SK-N-SH (cell line): ENCODE measurements at regions not wholly inside any gene's neighbourhood (a gene's known extent, or its start where the extent isn't known, plus 50 kb on each side); places are given as distances from the start of the nearest gene placed in this dataset.

ENCODE experiments used
- JUND ChIP-seq: IDR thresholded peaks from 2 replicates; pipeline ENCODE4 v1.4.0; 2012
- MXI1 ChIP-seq: IDR thresholded peaks from 2 replicates; pipeline ENCODE4 v1.6.1; 2012; ENCODE audit warnings: mild to moderate bottlenecking, low read depth, low read length, improper control_type of control experiment
- POLR2AphosphoS5 ChIP-seq: IDR thresholded peaks from 2 replicates; pipeline ENCODE4 v1.6.1; 2012; ENCODE audit warnings: low read depth, low read length
- RAD21 ChIP-seq: IDR thresholded peaks from 2 replicates; pipeline ENCODE4 v1.6.1; 2012; ENCODE audit warnings: mild to moderate bottlenecking, low read length
- YY1 ChIP-seq: IDR thresholded peaks from 2 replicates; pipeline ENCODE4 v1.4.0; 2012; ENCODE audit warnings: low read depth, mild to moderate bottlenecking
- TF ChIP-seq, protein P1 (sequence below): fragments of 200-600 bp; sonication (generic); IDR thresholded peaks from 2 replicates; pipeline ENCODE4 v1.6.1; 2017; ENCODE audit warnings: antibody characterized with exemption, mild to moderate bottlenecking, moderate library complexity
- TF ChIP-seq, protein P2 (sequence below): fragments of 150-350 bp; IDR thresholded peaks from 2 replicates; pipeline ENCODE4 v1.6.1; 2017; ENCODE audit warnings: antibody characterized with exemption, low read length, low read depth, borderline replicate concordance
- TF ChIP-seq, protein P3 (sequence below): IDR thresholded peaks from 2 replicates; pipeline ENCODE4 v1.4.0; 2012; ENCODE audit warnings: low read depth

DNA sequence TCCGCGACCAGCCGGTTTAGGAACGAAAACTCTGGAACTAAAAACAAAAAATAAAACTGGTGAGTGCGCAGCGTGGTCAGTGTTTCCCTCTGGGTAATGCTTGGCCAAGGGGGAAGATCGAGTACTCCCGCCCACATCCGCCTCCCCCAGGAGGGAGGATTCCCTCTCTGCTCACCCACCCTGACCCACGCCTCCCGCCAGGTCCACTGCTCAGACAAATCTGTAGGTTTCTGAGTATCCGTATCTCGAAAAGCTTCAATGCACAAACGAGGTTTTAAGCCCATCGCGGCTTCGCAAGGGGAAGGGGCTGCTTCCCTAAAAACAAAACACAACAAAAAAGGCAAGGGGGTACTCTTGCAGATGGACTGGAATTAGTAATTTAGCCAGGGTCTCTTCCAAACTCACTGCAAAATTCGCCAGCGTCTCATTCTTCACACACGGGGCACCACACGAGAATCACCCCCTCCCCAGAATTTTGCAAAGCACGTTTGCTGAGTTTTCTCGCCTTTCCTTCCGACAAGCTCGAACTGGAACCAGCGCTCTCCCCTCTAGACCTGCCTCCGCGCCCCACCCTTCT lies 75.2 kb downstream of the INSIG1 start:
- TF ChIP-seq RAD21 (no peak), MXI1 (no peak), JUND (no peak), POLR2AphosphoS5 (no peak), YY1 (no peak)
- TF ChIP-seq, protein P1, sequence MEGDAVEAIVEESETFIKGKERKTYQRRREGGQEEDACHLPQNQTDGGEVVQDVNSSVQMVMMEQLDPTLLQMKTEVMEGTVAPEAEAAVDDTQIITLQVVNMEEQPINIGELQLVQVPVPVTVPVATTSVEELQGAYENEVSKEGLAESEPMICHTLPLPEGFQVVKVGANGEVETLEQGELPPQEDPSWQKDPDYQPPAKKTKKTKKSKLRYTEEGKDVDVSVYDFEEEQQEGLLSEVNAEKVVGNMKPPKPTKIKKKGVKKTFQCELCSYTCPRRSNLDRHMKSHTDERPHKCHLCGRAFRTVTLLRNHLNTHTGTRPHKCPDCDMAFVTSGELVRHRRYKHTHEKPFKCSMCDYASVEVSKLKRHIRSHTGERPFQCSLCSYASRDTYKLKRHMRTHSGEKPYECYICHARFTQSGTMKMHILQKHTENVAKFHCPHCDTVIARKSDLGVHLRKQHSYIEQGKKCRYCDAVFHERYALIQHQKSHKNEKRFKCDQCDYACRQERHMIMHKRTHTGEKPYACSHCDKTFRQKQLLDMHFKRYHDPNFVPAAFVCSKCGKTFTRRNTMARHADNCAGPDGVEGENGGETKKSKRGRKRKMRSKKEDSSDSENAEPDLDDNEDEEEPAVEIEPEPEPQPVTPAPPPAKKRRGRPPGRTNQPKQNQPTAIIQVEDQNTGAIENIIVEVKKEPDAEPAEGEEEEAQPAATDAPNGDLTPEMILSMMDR, result no peak
- TF ChIP-seq, protein P2, sequence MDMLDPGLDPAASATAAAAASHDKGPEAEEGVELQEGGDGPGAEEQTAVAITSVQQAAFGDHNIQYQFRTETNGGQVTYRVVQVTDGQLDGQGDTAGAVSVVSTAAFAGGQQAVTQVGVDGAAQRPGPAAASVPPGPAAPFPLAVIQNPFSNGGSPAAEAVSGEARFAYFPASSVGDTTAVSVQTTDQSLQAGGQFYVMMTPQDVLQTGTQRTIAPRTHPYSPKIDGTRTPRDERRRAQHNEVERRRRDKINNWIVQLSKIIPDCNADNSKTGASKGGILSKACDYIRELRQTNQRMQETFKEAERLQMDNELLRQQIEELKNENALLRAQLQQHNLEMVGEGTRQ, result no peak
- TF ChIP-seq, protein P3, sequence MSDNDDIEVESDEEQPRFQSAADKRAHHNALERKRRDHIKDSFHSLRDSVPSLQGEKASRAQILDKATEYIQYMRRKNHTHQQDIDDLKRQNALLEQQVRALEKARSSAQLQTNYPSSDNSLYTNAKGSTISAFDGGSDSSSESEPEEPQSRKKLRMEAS, result no peak
